Uterus (tissue), 2 donors: ENCODE measurements at regions not wholly inside any gene's neighbourhood (a gene's known extent, or its start where the extent isn't known, plus 50 kb on each side); places are given as distances from the start of the nearest gene placed in this dataset.

ENCODE experiments used
- CTCF ChIP-seq, 4 experiments: fragments of 200-600 bp in 2 of 4; fragments of 450-650 bp in 2 of 4; sonication (generic) in 2 of 4; IDR thresholded peaks; one replicate each; pipeline ENCODE4 v1.5.1; 2016 to 2019; ENCODE audit warnings: antibody characterized with exemption in 4 of 4, mild to moderate bottlenecking in 2 of 4, moderate library complexity in 1 of 4
- POLR2A ChIP-seq, 2 donors: fragments of 450-650 bp; IDR thresholded peaks; one replicate each; pipeline ENCODE4 v1.6.1; 2016; ENCODE audit warnings: antibody characterized with exemption in 2 of 2, mild to moderate bottlenecking in 1 of 2, moderate library complexity in 1 of 2

DNA sequence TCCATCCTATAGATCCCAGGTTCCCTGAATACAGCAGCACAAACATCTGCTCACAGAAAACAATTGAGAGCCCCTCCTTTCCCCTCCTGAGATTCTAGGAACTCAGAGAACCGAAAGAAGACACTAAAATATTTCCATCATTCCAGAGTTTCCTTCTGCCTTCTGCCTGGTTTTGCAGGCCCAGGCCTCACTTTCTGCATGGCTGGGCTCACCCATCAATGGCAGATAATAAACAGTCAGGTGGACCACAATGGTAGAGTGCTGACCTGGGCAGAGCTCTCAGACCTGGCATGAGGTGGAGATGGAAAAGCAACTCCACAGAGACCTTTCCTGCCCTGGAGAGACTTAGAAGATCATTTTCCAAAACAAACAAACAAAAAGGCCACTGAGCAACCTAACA is 389.1 kb downstream of the NXPE2 start:
- TF ChIP-seq CTCF (IDR thresholded peaks at IDR 0.05) (no peak), POLR2A (IDR thresholded peaks at IDR 0.05) (no peak)
